HG03442 (cell line): ENCODE measurements at regions not wholly inside any gene's neighbourhood (a gene's known extent, or its start where the extent isn't known, plus 50 kb on each side); places are given as distances from the start of the nearest gene placed in this dataset.
"Not testable (repeated sequence)": the region's sequence is repeated elsewhere in the genome, so short reads cannot be mapped to it uniquely, and the experiment has no call there.

Experiments used
- ATAC-seq: cut with Tn5 transposase; IDR thresholded peaks from one replicate; pipeline ENCODE4 v1.9.1; 2021; ENCODE audit warnings: mild to moderate bottlenecking, moderate library complexity; ENCODE audit not compliant: unreplicated experiment

- ATAC-seq = no peak
Observed at GRCh38 chr3:159502986-159503385, 485.6 kb upstream of the IL12A start.

- ATAC-seq = not testable (repeated sequence)
Observed at GRCh38 chr3:159510988-159511387, 477.6 kb upstream of the IL12A start.

DNA sequence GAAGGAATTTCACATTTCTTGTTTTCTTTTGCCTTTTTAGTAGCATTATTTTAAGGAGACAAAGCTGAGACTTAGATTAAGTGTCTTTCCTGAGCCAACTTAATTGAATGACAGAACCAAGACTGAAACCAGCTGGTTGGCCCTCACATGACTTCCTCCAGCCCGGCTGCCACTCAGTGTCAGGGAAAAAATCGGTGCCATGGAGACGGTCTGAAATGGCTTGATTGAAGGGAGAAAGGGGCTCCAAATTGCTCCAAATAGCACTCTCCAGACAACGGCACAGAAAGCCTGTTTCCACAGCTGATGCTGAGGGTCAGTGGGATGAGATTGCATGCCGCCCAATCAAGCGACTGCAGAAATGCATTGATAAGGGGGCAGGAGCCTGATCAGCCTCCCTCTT is 475.2 kb upstream of the IL12A start:
- ATAC-seq = no peak

- no peak for ATAC-seq
Observed at GRCh38 chr3:159513867-159514380, 474.7 kb upstream of the IL12A start.

- no peak for ATAC-seq
Observed at GRCh38 chr3:159517105-159517504, 471.5 kb upstream of the IL12A start.

- ATAC-seq = no peak
Observed at GRCh38 chr3:159520638-159521037, 468.0 kb upstream of the IL12A start.

DNA sequence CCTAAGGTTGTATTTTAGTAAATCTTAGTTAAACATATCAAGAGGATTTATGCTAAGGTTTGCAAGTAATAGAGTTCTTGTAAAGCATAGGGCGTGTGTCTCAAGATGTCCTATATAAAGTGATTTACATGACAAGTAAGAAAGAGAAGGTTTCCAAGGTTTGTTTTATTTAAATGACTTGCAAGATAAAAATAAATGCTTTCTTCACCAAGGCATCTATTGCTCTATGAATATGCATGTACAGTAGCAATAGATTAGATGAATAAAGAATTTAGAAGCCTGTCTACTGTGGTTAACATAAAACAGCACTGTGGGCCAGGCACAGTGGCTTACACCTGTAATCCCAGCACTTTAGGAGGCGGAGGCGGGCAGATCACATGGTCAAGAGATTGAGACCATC is 466.4 kb upstream of the IL12A start:
- ATAC-seq = no peak

GRCh38 chr3:159528251-159528895 is 460.3 kb upstream of the IL12A start:
- ATAC-seq = no peak

GRCh38 chr3:159532577-159532976 is 456.1 kb upstream of the IL12A start:
- no peak for ATAC-seq

GRCh38 chr3:159534496-159534895 is 454.1 kb upstream of the IL12A start:
- ATAC-seq = no peak

- no peak for ATAC-seq
Observed at GRCh38 chr3:159536876-159537275, 451.8 kb upstream of the IL12A start.

GRCh38 chr3:159538507-159538906 is 450.1 kb upstream of the IL12A start:
- no peak for ATAC-seq

GRCh38 chr3:159540882-159541495 is 447.6 kb upstream of the IL12A start:
- no peak for ATAC-seq

GRCh38 chr3:159548675-159549335 is 439.8 kb upstream of the IL12A start:
- ATAC-seq = no peak

- ATAC-seq = no peak
Observed at GRCh38 chr3:159555205-159555604, 433.4 kb upstream of the IL12A start.

GRCh38 chr3:159559771-159560170 is 428.9 kb upstream of the IL12A start:
- no peak for ATAC-seq

- ATAC-seq = no peak
Observed at GRCh38 chr3:159560214-159560979, 428.2 kb upstream of the IL12A start.

DNA sequence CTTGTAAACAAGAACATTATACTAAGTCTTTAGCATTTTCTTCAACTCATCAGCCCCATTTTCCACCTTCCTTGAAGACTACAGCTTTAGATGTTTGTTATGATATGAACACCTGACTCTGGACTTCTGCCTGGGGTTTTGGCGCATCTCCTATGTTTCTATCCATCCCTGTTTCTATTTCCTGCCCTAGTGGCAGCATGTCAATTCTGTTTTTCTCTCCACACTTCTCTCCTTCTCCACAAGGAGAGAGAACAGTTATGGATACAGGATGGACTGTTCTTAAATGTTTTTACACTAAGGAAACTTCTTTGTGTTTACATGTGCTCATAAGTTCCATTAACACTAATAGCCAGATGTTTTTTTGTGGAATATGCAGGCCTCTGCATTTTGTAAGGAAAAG is 423.3 kb upstream of the IL12A start:
- ATAC-seq = no peak

DNA sequence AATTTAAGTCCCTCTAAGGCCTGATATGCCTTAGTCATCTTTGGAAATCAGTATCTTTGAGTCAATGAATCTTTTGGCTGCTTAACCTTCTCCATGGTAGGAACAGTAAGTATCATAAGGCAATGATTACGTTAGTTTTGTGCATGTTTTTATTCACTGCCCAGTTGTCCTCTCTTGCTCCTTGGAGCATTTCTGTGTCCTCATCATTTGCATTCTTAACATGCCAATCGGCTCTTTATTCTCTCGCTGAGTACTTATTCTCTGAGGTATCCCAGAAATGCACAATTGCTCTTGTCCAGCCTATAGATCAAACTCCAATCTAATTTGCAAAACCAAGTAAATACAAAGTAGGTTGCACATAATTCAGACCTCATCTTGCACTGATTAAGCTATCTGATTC is 405.0 kb upstream of the IL12A start:
- no peak for ATAC-seq

- ATAC-seq = no peak
Observed at GRCh38 chr3:159584421-159584820, 404.2 kb upstream of the IL12A start.

GRCh38 chr3:159586571-159587202 is 401.9 kb upstream of the IL12A start:
- no peak for ATAC-seq
